ENCODE measurements at regions not wholly inside any gene's neighbourhood (a gene's known extent, or its start where the extent isn't known, plus 50 kb on each side); places are given as distances from the start of the nearest gene placed in this dataset.

- no peak for DNase-seq
Measured at GRCh38 chr7:132072873-132073272, 503.4 kb downstream of the PLXNA4 start.

- no peak for DNase-seq
Measured at GRCh38 chr7:132072165-132072564, 504.1 kb downstream of the PLXNA4 start.

- no peak for DNase-seq
Measured at GRCh38 chr7:132069306-132069705, 507.0 kb downstream of the PLXNA4 start.

- no peak for DNase-seq
Measured at GRCh38 chr7:132066761-132067171, 509.5 kb downstream of the PLXNA4 start.

- DNase-seq = no peak
Measured at GRCh38 chr7:132065989-132066603, 509.7 kb upstream of the PODXL start.

- no peak for DNase-seq
Measured at GRCh38 chr7:132065193-132065988, 509.0 kb upstream of the PODXL start.

GRCh38 chr7:132063800-132064199 is 507.4 kb upstream of the PODXL start:
- DNase-seq = no peak

GRCh38 chr7:132061937-132062336 is 505.5 kb upstream of the PODXL start:
- DNase-seq = no peak

- DNase-seq = no peak
Measured at GRCh38 chr7:132059141-132059540, 502.7 kb upstream of the PODXL start.

- DNase-seq = no peak
Measured at GRCh38 chr7:132055336-132056120, 499.1 kb upstream of the PODXL start.

GRCh38 chr7:132053871-132054270 is 497.4 kb upstream of the PODXL start:
- no peak for DNase-seq

- DNase-seq = no peak
Measured at GRCh38 chr7:132051311-132051710, 494.9 kb upstream of the PODXL start.

- no peak for DNase-seq
Measured at GRCh38 chr7:132049462-132050304, 493.3 kb upstream of the PODXL start.

GRCh38 chr7:132045481-132045980 is 489.1 kb upstream of the PODXL start:
- DNase-seq = no peak

- no peak for DNase-seq
Measured at GRCh38 chr7:132045002-132045401, 488.6 kb upstream of the PODXL start.

GRCh38 chr7:132044247-132044646 is 487.8 kb upstream of the PODXL start:
- DNase-seq = no peak

- DNase-seq = no peak
Measured at GRCh38 chr7:132041108-132041507, 484.7 kb upstream of the PODXL start.

GRCh38 chr7:132035517-132036362 is 479.3 kb upstream of the PODXL start:
- DNase-seq = no peak

- no peak for DNase-seq
Measured at GRCh38 chr7:132034748-132035416, 478.5 kb upstream of the PODXL start.

- no peak for DNase-seq
Measured at GRCh38 chr7:132030883-132031282, 474.5 kb upstream of the PODXL start.

GRCh38 chr7:132030086-132030568 is 473.7 kb upstream of the PODXL start:
- no peak for DNase-seq

Measured in NCI-H1417 treated with DMSO at 0.1 percent for 48 hours (cell line).